Stimulated activated naive CD4-positive, alpha-beta T cell (primary cell): ENCODE measurements at regions not wholly inside any gene's neighbourhood (a gene's known extent, or its start where the extent isn't known, plus 50 kb on each side); places are given as distances from the start of the nearest gene placed in this dataset.

Source experiments
- DNase-seq, 6 experiments: peaks; one replicate each; lab custom pipeline; 2025; lab: John Stamatoyannopoulos, UW

DNA sequence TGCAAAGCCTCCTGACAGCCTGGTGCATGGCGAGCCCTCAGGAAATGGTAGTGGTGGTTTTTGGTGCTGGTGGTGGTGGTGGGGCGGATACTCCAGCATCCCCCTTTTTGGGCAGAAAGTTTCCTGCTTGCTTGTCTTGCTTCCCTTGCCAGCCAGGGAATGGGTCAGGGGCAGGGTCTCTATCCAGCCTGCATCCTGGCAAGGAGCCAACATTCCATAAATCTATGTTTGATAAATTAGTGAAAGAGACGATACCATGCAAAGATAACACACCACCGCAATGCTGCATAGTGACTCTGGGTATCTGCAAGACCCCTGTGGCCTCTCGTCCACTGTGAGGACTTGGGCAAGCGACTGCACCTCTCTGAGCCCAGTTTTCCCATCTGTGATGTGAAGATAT is 246.2 kb downstream of the LRFN2 start:
- no peak for DNase-seq

DNA sequence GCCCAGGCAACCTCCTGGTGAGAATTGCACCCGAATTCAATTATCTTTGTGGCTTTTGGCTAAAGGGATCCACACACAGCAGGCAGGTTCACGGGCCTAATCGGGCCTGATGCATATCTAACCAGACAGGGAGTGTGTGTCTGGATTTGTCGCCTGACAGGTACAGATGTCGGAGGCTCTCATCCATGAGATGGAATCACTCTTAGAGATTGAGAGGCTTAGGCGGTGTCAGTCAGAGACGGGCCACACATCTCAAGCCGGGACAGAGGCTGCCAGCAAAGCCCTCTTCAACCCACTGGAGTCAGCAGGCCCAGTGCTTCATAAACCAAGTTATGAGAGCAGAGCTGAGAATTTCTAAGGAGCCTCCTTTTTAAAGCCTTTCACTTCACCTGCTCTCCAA is 247.0 kb downstream of the LRFN2 start:
- DNase-seq = no peak

DNA sequence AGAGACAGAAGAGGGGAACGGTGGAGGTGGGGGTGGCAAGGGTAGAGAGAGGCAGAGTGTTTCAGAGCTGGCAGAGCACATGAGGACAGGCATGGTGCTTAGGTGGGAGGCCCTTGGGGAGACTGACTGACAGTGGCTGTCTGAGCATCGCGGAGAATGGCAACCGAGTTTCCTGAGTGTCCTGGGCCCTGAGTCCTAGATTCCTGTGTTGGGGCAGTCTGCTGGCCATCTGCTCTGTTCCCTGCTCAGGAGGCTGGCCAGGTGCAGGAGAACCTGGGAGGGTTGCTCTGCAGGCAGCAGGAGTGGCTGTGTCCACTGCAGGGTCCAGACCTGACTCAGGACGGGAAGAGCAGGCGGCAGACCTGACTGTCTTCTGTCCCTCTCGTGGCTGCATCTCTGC is 248.9 kb downstream of the LRFN2 start:
- DNase-seq = no peak

DNA sequence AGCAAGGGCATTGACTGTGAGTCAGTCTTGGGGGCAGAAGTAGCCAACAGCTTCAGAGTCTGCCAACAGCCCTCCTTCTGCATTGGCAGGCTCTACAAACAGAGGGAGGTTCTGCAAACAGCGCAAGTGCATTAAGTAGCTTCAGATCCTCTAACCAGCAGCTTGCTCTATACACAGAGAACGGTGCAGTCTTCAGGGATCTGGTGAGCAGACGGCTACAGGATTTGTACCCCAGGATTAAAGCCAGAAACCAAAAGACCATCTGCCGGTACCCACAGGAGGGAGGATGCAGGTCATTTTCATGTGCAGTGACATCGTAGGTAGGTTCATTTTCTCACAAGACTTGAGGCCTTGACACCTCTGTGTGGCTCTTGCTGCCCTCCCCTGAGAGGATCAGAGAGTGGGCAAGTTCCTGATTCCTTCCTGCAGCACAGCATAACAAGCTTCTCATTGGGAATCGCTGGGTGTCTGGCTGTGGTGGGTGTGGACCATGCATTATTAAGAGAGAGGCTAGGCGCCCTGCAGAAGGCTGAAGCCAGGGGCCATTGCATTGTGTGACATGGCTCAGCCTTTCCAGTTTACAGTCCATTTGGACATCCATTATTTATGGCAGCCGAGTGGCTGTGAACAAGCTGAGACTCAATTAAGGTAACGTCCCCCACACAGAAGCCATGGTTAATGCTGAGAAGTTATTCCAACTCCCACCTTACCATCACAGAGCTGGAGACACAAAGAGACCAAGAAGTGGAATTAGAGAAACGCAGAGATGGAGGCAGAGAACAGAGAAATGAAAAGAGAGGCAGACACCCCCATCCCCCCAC is 250.0 kb downstream of the LRFN2 start:
- DNase-seq = no peak

DNA sequence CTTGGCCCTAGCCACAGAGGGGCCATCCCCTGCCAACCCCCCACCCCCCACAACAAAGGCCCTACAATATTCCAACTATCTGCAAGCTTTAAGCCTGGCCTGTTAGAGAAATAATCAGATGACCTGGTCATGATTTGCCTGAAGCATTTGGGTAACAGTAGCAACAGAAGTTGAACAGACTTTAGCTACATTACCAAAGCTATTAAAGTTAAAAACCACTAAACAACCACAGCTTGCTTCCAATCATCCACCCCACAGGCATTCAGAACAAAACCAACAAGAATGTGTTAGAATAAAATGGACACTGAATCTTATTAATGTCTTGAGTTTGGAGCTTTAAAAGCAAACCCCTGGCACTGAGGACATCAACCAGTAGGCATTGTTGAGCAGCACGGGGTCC is 250.9 kb downstream of the LRFN2 start:
- no peak for DNase-seq

DNA sequence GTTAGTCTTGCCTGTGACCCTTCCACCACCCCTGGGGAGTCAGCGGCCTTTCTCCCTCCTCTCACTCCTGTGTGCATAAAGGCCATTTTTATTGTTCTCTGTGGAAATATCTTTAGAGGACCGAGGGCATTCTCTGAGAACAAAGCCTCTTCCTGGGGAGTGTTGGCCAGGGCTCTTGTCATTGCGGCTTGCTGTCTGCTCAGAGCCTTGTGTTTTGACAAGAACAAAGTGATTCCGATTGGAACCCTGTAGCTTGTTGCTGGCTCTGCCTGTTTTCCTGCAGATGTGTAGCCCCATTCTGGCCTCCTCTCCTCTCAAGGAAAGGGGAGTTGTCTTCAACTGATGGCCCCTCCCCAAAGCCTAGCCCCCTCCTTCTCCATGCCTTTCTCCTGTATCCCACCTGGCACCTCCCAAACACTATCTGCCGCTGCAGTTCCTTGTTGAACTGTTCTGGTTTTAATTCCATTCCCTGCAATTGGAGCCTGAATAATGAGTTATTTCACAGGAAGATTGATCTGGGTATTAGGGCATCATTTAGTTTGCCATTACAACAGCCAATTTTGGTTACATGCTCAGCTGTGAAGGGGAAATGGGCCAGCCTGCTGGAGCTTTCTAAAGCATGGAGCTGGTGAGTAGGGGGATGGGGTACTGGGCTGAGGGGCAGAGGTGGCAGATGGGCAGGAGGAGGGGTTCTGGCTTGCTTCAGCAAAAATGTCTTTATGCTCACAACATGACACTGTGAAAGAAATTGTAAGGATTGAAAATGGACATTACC is 252.5 kb downstream of the LRFN2 start:
- DNase-seq = no peak

DNA sequence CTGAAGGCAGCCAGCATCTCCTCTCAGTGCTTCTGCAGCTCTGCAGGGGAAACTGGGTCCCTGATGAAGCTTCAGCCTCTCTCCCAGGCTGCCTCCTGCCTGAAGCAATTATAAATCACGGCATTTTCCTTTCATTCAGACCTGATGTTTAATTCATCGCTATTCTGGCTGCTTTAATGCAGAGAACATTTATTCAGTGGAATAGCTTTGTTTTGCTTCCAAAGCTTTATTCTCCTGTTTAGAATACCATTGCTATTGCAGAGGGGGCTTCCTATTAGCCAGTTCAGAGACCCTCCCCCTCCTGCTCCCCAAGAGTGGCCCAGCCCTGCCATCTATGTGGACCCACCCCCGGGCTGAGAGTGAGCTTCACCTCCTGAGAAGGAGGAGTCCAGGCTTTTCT is 255.6 kb downstream of the LRFN2 start:
- no peak for DNase-seq

DNA sequence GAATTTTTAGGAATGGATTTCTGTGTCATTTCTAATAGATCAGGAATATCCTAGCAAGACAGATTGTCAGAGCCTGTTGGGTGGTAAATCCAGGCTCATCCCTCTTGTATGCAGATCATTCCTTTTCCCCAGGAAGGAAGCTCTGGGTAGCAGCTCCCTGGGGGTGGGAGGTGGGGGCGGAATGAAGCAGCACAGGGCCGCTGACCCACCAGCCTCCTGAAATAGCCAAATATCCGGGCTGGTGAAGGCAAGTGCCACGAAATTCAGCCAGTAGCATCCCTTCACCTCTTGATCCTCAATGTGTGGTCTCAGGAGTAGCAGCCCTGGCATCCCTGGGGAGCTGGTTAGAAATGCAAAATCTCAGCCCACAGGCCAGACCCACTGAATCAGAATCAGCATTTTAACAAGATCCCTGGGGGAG is 256.9 kb downstream of the LRFN2 start:
- no peak for DNase-seq

DNA sequence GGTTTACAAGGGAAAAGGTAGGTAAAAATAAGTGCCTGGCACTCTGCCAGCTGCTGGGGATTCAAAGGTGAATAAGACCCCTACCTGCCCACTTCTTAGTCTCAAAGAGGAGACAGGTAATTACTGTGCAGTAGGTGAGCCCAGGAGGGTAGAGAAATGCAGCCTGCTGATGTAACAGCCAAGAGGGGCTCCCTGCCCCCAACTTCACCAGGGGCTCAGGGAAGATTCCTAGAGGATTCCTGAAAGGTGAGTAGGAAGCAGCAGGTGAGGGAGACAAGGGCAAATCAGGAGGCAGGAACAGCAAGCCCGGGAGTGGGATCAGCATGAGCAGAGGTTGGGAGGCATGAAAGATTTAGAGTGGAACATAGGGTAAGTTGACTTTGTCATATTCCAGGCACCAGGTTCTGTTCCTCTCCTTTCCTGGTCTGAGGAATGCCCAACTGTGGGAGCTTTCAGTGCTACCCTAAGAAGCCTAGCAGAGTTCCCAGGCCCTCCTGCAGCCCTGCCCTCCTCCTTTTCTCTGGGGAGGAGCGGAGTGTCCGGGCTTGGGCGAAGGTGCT is 258.1 kb downstream of the LRFN2 start:
- DNase-seq = no peak

DNA sequence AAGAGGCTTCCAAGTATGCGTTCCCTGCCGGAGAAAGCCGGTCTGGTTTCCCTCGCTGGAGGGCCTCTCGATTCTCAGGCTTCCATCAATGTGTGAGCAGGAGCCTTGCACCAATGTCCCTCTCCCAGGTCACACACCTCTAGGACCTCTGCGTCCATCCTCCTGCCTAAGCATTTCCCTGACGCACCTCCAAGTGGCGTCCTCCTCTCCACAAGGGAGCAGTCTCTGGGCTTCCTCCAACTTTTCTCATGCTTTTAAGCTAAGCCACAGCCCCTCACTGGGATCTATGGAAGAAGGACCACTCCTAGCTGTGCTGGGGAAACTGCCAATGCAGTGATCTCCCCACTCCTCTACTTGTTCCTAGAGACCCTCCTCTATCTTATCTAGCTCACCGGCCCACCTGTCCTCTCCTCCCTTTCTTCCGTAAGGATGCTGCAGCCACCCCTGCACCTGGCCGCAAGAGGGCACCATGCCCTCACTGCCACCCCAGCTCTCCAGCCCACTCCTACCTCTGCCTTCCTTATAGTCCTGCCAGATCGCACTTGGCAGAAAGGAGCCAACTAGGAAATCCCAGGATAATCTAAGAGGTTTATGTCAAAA is 258.7 kb downstream of the LRFN2 start:
- peak in 5 of 6 experiments; percentile 6 to 69 (median 11) for DNase-seq

DNA sequence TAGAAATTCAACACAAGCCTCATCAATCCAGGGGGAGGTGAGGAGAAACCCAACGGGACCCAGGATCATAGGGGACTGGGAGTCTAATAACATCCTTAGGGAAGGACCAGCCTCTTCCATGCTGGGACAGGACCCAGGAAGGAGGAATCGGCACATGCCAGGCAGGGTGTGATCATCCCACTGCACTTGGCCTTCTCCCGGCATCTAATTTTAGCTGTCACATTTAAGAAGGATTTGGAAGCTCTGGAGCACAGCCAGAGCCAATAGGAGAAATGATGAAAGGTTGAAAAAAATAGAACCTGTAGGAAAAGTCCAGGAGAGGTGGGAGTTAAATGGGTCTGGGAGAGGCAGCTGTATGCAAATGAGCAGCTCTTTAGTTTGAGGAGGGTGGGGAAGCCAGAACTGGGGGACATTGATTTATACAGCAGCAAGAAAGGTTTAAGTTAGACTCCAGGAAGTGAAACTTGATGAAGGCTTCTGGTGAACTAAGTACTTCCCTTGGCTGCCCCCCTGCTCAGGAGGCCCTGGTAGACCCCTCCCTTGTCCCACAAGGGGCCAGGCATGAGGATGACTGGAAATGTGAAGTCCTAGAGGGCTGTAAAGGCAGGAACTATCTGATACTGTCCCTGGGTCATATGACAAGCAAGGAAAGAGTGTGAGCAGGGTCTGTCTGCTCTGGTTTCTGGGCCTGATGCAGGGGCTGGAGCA is 260.3 kb downstream of the LRFN2 start:
- DNase-seq = no peak

DNA sequence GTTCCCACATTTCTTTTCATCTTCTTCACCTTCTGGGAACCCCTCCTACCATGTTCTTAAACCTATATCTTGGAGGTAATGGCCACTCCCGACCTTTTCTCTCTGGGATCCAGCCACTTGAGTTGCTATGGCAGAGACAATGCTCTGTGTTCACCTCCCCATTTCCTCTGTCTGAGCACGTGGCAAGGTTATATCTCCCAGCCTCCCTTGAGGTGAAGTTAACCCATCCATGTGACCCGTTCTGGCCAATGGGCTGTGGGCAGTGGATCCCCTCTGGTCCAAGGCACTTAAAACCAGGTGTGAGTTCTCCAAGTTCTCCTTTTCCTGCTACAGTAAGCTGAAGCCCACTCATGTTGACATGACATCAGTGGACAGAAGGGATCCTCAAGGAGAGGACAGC is 261.4 kb downstream of the LRFN2 start:
- no peak for DNase-seq

DNA sequence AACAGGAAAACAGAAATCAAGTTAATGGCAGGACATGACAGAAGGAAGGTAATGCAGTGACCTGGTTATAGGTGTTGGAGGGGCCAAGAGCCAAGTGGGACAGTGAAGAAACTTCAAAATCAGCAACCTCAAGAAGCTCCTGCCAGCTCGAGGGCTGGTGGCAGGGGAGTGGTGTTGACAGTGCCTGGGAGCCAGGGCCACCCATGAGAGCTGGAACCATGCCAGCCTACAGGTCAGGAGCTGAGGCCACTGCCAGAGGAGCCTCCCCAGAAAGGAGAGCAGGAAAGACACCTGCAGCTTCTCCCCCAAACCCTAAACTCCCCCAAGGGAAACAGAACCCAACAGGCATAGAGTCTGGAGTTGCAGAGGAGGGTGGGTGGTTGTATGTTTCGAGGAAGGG is 262.1 kb downstream of the LRFN2 start:
- no peak for DNase-seq

DNA sequence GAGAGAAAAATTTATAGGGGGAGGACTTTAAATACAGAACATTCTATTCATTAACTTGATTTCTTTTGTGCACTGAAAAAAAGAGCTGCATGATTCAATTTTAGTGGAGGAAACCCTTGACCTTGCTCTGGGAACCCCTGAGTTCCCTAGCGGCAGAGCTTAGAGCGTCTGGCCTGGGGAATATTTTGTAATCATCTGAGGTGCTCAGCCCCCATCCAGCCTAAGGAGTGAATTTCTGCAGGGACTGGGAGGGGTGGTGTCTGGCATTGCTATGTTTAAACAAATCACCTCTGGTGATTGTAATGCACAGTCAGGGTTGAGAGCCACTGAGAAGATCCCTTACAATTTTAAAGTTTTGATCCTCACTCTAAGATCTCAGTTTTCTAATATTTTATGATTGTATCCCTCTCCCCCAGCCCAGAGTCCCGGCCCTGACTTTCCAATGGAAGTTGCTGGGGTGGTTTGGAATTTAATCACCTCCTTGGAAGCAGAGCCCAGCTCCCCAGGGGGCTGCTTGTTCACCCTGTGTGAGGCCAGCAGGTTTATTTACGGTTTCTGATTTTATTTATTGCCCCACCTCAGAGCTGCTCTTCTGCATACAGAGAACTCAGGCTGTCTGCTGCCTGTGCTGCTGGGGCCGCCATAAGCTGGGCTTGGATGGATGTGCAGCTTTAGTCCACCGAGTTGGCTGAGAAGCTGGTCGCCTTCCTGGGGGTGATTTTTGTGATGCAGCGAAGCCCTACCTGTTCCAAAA is 263.1 kb downstream of the LRFN2 start:
- DNase-seq = no peak

DNA sequence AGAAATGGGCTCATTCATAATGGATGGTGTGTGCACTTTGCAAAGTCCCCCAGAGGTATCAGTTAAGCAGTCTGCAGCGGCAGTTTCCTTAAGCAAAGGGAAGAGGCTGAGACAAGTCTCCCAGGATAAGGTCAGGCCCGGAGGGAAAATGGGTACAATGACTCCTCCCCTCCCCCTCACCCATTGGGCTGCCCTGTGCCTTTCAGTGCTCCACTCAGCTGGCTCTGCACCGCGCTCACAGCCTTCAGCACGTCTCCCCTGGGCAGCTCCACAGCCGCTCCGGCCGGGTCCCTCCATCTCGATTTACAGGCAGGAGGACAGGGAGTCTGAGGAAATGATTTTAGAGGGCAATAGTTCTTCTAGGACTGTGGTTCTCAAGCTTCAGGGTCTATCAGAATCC is 264.8 kb downstream of the LRFN2 start:
- DNase-seq = no peak

DNA sequence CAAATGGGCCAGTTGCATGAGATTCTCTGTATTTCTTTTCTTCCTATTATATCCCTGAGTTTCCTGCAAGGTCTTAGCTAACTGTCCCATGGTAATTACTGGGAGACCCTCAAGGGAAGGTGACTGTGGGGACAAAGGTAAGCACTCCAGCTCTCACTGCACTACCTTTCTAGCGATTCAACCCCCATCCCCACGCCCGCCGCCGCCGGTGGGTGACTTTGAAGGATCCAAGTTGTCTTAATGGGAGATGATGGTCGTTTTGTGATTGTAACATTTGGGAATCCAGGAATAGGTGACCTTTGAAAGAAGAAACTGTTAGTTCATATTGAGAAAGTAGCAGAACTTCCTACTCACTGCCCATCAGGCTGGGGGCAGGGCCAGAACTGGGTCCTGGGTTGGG is 265.5 kb downstream of the LRFN2 start:
- DNase-seq = no peak

DNA sequence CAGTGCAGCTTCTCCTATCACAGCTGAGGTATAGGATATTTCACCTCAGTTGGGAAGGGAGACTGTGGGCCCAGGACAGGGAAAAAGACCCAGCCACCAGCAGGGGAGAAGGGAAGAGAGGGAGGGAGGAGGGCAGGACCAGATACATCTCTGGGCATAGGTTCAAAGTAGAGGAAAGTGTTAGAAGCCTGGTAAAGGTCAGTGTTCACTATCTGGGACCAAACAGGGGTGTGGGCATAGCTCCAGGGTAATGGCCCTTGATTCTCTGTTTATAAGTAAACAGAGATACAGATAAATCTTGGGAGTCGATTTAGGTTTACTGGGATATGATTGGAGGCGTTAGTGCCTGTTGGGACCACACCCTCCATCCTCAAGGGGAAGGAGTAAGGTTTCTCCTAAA is 266.2 kb downstream of the LRFN2 start:
- no peak for DNase-seq

DNA sequence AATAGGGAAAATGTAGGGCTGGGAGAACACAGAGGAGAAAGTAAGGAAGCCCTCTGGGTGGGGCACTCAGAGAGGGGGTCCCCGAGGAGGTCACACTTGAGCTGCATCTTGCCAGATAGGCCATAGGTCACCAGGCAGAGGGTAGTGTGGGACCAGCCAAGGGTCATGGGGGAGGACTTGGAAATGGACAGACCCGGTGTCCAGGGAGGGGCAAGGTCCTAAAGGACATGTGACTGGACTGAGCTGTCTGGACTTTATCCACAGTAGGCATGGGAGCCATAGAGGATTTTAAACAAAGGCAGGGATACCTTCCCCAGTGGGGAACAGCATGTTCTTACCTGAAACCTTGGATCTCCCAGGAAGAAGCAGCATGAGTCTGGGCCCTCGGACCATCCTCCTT is 266.7 kb downstream of the LRFN2 start:
- DNase-seq = no peak

DNA sequence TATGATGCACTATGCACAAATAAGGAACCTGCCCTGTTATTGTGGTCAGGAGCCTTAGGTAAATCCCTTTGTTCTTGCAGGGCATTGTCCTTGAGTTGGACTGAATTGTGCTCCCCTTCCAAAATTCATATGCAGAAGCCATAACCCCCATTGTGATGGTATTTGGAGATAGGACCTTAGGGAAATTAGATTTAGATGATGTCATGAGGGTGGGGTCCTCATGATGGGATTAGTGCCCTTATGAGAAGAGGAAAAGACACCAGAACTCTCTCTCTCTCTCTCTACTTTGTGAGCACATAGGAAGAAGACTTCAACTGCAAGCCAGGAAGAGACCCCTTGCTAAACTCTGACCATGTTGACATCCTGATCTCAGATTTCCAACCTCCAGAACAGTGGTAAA is 268.0 kb downstream of the LRFN2 start:
- DNase-seq = no peak

DNA sequence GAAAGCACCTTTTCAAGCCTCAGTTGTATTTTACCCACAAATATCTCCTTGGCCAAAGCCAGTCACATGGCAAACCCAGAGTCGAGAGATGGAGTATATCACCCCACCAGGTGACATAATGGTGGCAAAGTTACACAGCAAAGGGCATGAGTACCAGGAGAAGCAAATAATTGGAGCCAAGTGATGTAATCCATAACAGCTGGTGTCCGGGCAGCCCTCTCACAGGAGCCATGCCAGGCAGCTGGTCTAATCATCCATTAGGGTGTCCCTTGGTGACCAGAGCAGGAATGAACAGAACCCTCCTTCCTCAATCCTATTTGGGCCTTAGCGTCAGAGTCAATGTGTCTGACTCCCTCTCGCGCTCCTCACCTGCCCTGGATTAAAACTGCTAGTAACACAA is 272.1 kb downstream of the LRFN2 start:
- DNase-seq = no peak

DNA sequence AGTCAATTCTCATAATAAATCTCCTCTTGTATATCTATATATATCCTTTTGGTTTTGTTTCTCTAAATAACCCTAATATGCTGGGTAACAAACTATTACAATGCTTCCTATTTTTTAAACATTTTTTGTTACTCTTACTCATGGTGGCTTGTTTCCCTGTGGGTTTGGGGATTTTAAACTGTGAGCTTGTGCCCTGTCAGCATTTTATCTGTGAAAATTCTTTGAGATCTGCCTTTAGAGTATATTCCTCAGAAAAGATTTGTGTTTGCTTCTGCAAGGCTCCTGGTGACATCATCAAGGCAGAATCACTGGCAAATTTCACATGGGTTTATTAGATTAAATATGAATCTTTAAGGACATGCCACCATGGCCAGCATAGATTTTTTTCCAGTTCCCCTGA is 273.6 kb downstream of the LRFN2 start:
- DNase-seq = no peak
